NK-92 (cell line): ENCODE measurements at regions not wholly inside any gene's neighbourhood (a gene's known extent, or its start where the extent isn't known, plus 50 kb on each side); places are given as distances from the start of the nearest gene placed in this dataset.

ENCODE experiments used
- DNase-seq: peaks from one replicate; lab custom pipeline; 2025; ENCODE audit not compliant: unreplicated experiment; lab: John Stamatoyannopoulos, UW

GRCh38 chr13:43983373-43983772 lies 103.7 kb downstream of the LACC1 start:
- DNase-seq: no peak

- no peak for DNase-seq
Measured at GRCh38 chr13:43984292-43984691, 104.6 kb downstream of the LACC1 start.

DNA sequence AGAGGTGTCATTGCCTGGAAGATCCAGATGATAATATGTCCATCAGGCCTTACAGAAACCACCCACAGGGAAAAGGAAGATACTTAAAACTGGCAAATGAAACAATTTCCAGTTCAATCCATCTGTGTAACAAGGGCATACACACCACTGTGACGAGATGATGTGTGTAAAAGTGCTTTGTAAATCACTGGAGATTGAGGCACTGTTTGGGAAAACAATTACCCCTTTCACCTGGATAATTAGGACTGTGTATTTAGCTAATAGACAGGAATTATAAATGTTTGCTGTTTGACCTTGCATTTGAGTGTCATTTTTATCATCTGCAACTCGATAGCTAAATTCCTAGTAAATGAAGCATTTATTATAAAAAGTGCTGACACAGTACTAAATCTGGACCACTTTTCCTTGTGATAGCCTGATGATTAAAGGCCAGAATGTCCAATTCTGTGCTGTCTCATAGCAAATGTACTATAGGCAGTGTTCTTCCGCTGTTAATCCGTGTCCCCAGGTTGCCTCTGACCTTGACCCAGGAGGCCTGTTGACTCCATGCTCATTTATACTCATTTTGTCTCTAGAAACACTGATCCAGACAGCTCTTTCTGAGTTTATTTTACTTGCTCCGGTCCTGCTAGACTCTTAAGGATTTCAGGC lies 105.8 kb downstream of the LACC1 start:
- no peak for DNase-seq

- no peak for DNase-seq
Measured at GRCh38 chr13:43986421-43986981, 106.8 kb downstream of the LACC1 start.

- no peak for DNase-seq
Measured at GRCh38 chr13:43988302-43988701, 108.6 kb downstream of the LACC1 start.

GRCh38 chr13:43990021-43990420 lies 110.3 kb downstream of the LACC1 start:
- DNase-seq: no peak

DNA sequence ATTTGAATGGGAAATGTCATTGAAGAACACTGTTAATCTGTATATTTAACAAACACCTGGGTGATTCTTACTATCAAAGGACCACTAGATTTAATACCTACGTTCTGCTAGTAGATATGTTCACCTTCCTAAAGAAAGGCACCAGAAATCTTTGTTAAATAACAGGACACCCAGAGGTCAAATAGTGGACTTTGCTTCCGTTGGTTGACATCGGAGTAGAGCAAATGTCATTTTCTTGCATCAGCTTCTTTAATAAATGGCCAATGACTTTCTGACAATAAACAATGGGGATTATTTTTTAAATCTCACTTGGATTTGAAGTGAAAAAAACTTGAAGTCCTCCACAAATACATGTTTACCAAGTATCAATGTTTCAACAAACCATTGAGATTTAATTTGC lies 111.1 kb downstream of the LACC1 start:
- DNase-seq: no peak

GRCh38 chr13:43991773-43992201 lies 112.1 kb downstream of the LACC1 start:
- DNase-seq: no peak

- DNase-seq: no peak
Measured at GRCh38 chr13:43992211-43992610, 112.5 kb downstream of the LACC1 start.

- DNase-seq: no peak
Measured at GRCh38 chr13:43994999-43995859, 115.5 kb downstream of the LACC1 start.

DNA sequence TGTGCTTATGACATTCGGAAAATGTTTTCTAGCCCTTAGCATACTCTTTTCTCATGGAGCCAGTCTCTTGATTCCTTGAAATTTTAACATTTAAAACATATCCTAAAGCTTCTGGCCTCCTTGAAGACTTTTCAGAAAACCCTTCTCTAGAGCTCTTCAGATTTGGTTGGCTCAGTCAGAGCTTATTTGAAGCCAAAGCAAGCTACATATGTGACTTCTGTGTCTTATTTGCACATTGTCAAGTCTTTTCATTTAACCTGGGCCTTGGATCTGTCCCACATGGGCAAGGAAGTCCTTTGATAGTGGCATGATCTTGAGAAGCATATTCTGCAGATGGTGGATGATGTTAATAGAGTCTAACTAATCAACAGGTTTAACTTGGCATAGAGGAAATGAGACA lies 116.5 kb downstream of the LACC1 start:
- no peak for DNase-seq

DNA sequence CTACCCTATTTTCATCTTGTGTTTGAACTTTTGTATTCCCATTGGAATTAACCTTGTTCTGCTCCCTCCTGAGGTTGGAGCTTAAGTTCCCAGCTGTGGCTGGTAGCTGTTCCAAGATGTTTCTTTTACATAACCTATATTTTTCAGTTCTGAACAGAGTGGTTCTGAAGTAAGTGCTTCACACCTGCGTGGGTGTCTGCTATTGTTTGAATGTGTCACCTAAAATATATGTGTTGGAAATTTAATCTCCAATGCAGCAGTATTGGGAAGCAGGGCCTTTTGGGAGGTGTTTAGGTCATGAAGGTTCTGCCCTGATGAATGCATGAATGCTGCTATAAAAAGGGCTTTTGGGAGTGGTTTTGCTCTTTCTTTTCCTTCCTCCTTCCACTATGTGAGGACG lies 123.8 kb downstream of the LACC1 start:
- no peak for DNase-seq

DNA sequence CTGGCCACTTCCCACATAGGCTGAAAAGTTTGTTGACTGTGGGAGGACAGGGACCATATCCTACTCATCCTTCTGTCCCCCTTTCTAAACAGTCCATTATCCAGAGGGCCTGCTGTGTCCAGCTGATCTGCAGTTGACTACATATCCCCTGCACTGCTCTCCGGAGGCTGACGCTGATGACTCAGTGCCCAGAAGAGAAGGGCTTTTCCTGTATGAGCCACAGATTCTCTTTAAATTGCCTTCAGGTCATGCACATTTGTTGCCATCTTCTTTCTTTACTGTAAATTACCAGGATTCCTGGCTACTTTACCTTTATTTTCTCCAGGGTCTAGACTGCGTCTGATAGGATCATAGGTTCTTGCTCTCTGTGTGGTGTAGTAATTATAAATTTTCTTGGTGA lies 125.2 kb downstream of the LACC1 start:
- no peak for DNase-seq

GRCh38 chr13:44007451-44007850 lies 127.7 kb downstream of the LACC1 start:
- DNase-seq: no peak

- no peak for DNase-seq
Measured at GRCh38 chr13:44011036-44011435, 131.3 kb downstream of the LACC1 start.

DNA sequence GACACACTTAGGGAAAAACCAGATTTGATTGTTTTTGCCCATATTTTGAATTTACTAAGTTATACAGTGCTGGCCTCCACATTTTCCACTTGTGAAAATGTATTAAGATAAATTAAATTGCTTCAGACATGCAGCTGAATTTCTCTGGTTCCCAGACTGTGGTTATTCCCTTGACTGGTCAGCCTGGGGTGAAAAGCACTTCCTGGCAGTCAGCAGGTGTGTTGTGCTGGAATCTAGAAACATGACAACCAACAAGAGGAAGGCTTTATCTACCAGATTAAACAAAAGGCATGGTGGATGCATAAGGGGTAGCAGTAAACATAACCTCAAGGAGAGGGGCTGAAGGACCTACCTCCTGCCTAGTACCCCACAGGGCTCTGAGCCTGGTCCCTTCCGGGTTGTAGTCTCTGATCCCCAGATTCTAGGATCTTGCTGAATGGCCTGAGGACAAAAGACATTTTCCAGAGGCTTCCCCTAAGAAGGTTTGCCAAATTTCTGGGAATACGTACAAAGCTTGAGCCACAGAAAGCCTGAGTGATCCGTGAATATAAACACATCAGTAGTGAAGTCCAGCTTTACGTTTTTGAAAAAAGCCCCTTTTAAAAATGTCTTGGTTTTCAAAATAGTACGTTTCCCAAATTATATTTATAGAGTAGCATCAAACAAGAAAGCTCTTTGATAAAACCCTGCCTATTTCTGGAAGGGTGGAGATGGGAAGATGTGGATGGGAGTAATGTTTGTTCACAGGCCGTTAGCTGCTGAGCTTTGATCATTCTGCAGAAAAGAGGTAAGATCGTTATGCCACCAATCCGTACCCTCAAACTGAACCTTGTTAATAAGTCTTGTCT lies 133.4 kb downstream of the LACC1 start:
- no peak for DNase-seq

GRCh38 chr13:44013758-44014291 lies 134.1 kb downstream of the LACC1 start:
- DNase-seq: no peak

- no peak for DNase-seq
Measured at GRCh38 chr13:44014501-44014900, 134.8 kb downstream of the LACC1 start.

- DNase-seq: no peak
Measured at GRCh38 chr13:44015118-44015517, 135.4 kb downstream of the LACC1 start.

GRCh38 chr13:44015811-44016210 lies 136.1 kb downstream of the LACC1 start:
- DNase-seq: no peak

DNA sequence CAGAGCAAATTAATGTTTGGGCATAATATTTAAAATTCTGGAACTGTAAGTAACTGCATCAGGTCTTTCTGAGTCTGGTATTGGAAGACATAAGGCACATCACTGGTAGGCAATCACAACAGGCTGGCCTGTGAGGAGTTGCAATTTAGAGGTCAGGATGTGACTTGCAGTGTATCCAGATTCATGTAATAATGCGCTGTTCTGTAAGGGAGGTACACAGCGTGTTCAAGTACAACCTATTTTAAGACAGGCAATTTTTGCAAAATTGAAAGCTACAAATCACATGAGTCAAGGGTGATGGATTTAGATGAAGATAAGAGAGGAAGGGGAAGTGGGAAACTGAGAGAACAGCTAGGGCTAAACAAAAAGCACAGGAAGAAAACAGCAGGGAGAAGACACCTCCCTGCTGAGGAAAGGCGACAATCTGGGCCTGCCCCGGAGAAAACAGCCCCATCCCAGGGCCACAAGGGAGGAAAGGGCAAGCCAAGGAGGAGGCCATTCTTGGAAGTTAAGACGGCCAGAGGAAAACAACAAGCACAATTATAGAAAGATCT lies 138.1 kb downstream of the LACC1 start:
- no peak for DNase-seq
